ENCODE measurements at regions not wholly inside any gene's neighbourhood (a gene's known extent, or its start where the extent isn't known, plus 50 kb on each side); places are given as distances from the start of the nearest gene placed in this dataset.

- DNase-seq (ENCODE audit: low read depth in 3 of 3, low spot score in 2 of 3): no peak
Observed at GRCh38 chr11:69904161-69904973, 85.2 kb upstream of the FGF3 start.

- DNase-seq (ENCODE audit: low read depth in 3 of 3, low spot score in 2 of 3): no peak
Observed at GRCh38 chr11:69904974-69905535, 85.8 kb upstream of the FGF3 start.

GRCh38 chr11:69905611-69906452 lies 86.6 kb upstream of the FGF3 start:
- no peak for DNase-seq (ENCODE audit: low read depth in 3 of 3, low spot score in 2 of 3)

- no peak for DNase-seq (ENCODE audit: low read depth in 3 of 3, low spot score in 2 of 3)
Observed at GRCh38 chr11:69906453-69906907, 87.3 kb upstream of the FGF3 start.

GRCh38 chr11:69907611-69908010 lies 88.4 kb upstream of the FGF3 start:
- DNase-seq (ENCODE audit: low read depth in 3 of 3, low spot score in 2 of 3): no peak

GRCh38 chr11:69908511-69909220 lies 89.5 kb upstream of the FGF3 start:
- no peak for DNase-seq (ENCODE audit: low read depth in 3 of 3, low spot score in 2 of 3)

- no peak for DNase-seq (ENCODE audit: low read depth in 3 of 3, low spot score in 2 of 3)
Observed at GRCh38 chr11:69909561-69910518, 90.6 kb upstream of the FGF3 start.

GRCh38 chr11:69910519-69911309 lies 91.5 kb upstream of the FGF3 start:
- DNase-seq (ENCODE audit: low read depth in 3 of 3, low spot score in 2 of 3): no peak

GRCh38 chr11:69911310-69912160 lies 92.3 kb upstream of the FGF3 start:
- no peak for DNase-seq (ENCODE audit: low read depth in 3 of 3, low spot score in 2 of 3)

- no peak for DNase-seq (ENCODE audit: low read depth in 3 of 3, low spot score in 2 of 3)
Observed at GRCh38 chr11:69912161-69912910, 93.1 kb upstream of the FGF3 start.

- DNase-seq (ENCODE audit: low read depth in 3 of 3, low spot score in 2 of 3): no peak
Observed at GRCh38 chr11:69912911-69913451, 93.8 kb upstream of the FGF3 start.

- no peak for DNase-seq (ENCODE audit: low read depth in 3 of 3, low spot score in 2 of 3)
Observed at GRCh38 chr11:69913591-69914285, 94.5 kb upstream of the FGF3 start.

GRCh38 chr11:69914286-69915150 lies 95.3 kb upstream of the FGF3 start:
- no peak for DNase-seq (ENCODE audit: low read depth in 3 of 3, low spot score in 2 of 3)

- no peak for DNase-seq (ENCODE audit: low read depth in 3 of 3, low spot score in 2 of 3)
Observed at GRCh38 chr11:69915151-69915500, 95.9 kb upstream of the FGF3 start.

GRCh38 chr11:69915501-69916250 lies 96.5 kb upstream of the FGF3 start:
- DNase-seq (ENCODE audit: low read depth in 3 of 3, low spot score in 2 of 3): peak; percentile 78 to 81 (median 78)
